OCI-LY7 (cell line): ENCODE measurements at regions not wholly inside any gene's neighbourhood (a gene's known extent, or its start where the extent isn't known, plus 50 kb on each side); places are given as distances from the start of the nearest gene placed in this dataset.

Source experiments
- BruUV-seq: library from RNA; stranded (reverse); fragments of 400-500 nt; replicated peaks from 2 replicates; lab custom pipeline; 2021; lab: Mats Ljungman, UMichigan
- CTCF ChIA-PET: fragments of 300-600 bp; sonication (Branson Sonifier 250); formaldehyde crosslinking; loops from one replicate; lab custom pipeline; 2022; ENCODE audit warnings: antibody characterized with exemption; ENCODE audit not compliant: unreplicated experiment; lab: Charles Lee
- POLR2A ChIA-PET: fragments of 300-600 bp; sonication (Branson Sonifier 250); formaldehyde crosslinking; loops from one replicate; lab custom pipeline; 2022; ENCODE audit warnings: antibody characterized with exemption; lab: Charles Lee
- DNase-seq: peaks from one replicate; pipeline ENCODE4 v3.0.0-alpha.2; 2015; ENCODE audit warnings: low spot score
- H2AFZ ChIP-seq: fragments of 200-600 bp; sonication (generic), shearing (Covaris generic); 2 replicates; pipeline ENCODE4 v1.6.1; 2014; ENCODE audit warnings: mild to moderate bottlenecking, antibody characterized with exemption, low read length, moderate library complexity
- H3K27ac ChIP-seq: fragments of 200-600 bp; sonication (generic); 2 replicates; pipeline ENCODE4 v1.5.1; 2014; ENCODE audit warnings: mixed run types, low read depth, mild to moderate bottlenecking, moderate library complexity, low read length, inconsistent platforms; ENCODE audit not compliant: poor library complexity, severe bottlenecking
- H3K36me3 ChIP-seq: fragments of 200-600 bp; sonication (generic); 2 replicates; pipeline ENCODE4 v1.6.1; 2014; ENCODE audit warnings: mild to moderate bottlenecking, antibody characterized with exemption, low read length, moderate library complexity, mixed read lengths; ENCODE audit not compliant: insufficient read depth
- H3K4me1 ChIP-seq: fragments of 200-600 bp; sonication (generic); 2 replicates; pipeline ENCODE4 v1.5.1; 2014; ENCODE audit warnings: mild to moderate bottlenecking, low read length; ENCODE audit not compliant: insufficient read depth, poor library complexity, severe bottlenecking
- H3K4me2 ChIP-seq: fragments of 200-600 bp; sonication (generic); 2 replicates; pipeline ENCODE4 v1.6.1; 2014; ENCODE audit warnings: mild to moderate bottlenecking, low read length
- H3K4me3 ChIP-seq: fragments of 200-600 bp; sonication (generic); 2 replicates; pipeline ENCODE4 v1.5.1; 2014; ENCODE audit warnings: mild to moderate bottlenecking, low read depth, low read length; ENCODE audit not compliant: poor library complexity, severe bottlenecking
- H3K79me2 ChIP-seq: fragments of 200-600 bp; sonication (generic); 2 replicates; pipeline ENCODE4 v1.6.1; 2016; ENCODE audit warnings: low read depth, mild to moderate bottlenecking, low read length, moderate library complexity, mixed read lengths; ENCODE audit not compliant: insufficient read depth
- H3K9me2 ChIP-seq: fragments of 200-600 bp; sonication (generic); 2 replicates; pipeline ENCODE4 v1.6.1; 2016; ENCODE audit warnings: mild to moderate bottlenecking, low read length, mixed read lengths; ENCODE audit not compliant: insufficient read depth
- H3K9me3 ChIP-seq: fragments of 200-600 bp; sonication (generic); 2 replicates; pipeline ENCODE4 v1.6.1; 2014; ENCODE audit warnings: mild to moderate bottlenecking, mixed run types, low read length, mixed read lengths
- H4K20me1 ChIP-seq: fragments of 200-600 bp; sonication (generic); 2 replicates; pipeline ENCODE4 v1.6.1; 2014; ENCODE audit warnings: mild to moderate bottlenecking, antibody characterized with exemption, low read length, moderate library complexity, mixed read lengths; ENCODE audit not compliant: insufficient read depth
- EZH2phosphoT487 ChIP-seq: fragments of 200-600 bp; sonication (generic); IDR thresholded peaks from 2 replicates; pipeline ENCODE4 v1.6.1; 2018; ENCODE audit warnings: low read depth, borderline replicate concordance, mild to moderate bottlenecking, mixed run types, antibody characterized with exemption, low read length, moderate library complexity, mixed read lengths
- intact Hi-C: fragments of 100-400 bp; cut with micrococcal nuclease; formaldehyde crosslinking; loops from one replicate; pipeline ENCODE4 v1.10.0; 2022; ENCODE audit not compliant: unreplicated experiment
- TF ChIP-seq, protein P1 (sequence below): fragments of 200-600 bp; sonication (generic); conservative IDR thresholded peaks from 2 replicates; pipeline ENCODE4 v1.5.1; 2014; ENCODE audit warnings: mild to moderate bottlenecking, antibody characterized with exemption, low read length, moderate library complexity, mixed read lengths

DNA sequence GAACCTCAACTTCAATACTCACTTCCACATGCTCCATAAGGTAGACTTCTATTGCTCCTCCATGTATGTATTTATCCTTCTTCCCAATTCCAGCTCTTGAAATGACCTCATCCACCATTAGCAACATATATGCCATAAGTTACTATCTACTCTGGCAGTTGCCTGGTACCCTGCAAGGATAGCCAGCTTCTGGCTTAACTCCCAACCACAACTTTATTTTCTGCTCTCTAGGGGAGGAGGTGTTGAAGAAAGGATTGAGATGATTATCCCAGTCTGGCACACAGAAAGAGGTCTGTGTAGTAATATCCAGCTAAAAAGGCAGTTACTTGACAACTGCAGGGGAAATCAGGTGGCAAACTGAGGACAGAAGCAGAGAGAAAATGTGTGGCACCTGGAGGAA is 71.5 kb upstream of the MDM1 start:
- intact Hi-C loops: no loop called here
- BruUV-seq: no TSS peak
- POLR2A ChIA-PET: interaction anchor here (0.5 to 1.4 kb wide), 2 partner anchors 9 to 1999 kb away, joined by 3 to 4 read pairs; no protein-coding TSS in a partner anchor

DNA sequence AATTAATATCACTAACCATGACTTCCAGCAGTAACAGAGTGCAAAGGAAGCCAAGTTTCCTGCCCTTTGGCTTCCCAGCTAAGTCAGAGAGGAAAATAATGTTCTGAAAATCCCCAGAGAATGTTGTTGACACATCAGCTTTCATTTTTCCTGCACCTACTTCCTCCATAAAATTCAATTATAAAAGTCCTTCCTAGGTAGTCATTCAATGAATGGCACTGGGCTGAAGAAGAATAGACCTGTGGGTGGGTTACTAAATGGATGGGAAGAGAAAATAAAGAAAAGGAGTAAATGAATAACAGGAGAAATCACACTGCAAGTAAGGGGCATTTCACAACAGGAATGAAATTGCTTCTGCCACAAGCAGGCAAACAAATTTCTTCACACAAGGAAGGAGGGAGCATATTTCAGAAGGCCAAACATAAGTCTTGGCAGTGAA is 73.2 kb upstream of the MDM1 start:
- CTCF ChIA-PET: no interaction called here
- Histone ChIP-seq H3K9me2 (no peaks in the 10 kb centered on the region), H3K4me2 (no peak overlapping the region), H4K20me1 (no peaks in the 10 kb centered on the region), H3K36me3 (no peaks in the 10 kb centered on the region), H3K27ac (no peak overlapping the region), H3K79me2 (no peaks in the 10 kb centered on the region), H3K9me3 (no peaks in the 10 kb centered on the region), H3K4me3 (no peak overlapping the region), H2AFZ (no peak overlapping the region), H3K4me1 (no peaks in the 10 kb centered on the region)
- intact Hi-C loops: no loop called here
- POLR2A ChIA-PET: no interaction called here
- TF ChIP-seq, protein P1, sequence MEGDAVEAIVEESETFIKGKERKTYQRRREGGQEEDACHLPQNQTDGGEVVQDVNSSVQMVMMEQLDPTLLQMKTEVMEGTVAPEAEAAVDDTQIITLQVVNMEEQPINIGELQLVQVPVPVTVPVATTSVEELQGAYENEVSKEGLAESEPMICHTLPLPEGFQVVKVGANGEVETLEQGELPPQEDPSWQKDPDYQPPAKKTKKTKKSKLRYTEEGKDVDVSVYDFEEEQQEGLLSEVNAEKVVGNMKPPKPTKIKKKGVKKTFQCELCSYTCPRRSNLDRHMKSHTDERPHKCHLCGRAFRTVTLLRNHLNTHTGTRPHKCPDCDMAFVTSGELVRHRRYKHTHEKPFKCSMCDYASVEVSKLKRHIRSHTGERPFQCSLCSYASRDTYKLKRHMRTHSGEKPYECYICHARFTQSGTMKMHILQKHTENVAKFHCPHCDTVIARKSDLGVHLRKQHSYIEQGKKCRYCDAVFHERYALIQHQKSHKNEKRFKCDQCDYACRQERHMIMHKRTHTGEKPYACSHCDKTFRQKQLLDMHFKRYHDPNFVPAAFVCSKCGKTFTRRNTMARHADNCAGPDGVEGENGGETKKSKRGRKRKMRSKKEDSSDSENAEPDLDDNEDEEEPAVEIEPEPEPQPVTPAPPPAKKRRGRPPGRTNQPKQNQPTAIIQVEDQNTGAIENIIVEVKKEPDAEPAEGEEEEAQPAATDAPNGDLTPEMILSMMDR: no peak
- TF ChIP-seq EZH2phosphoT487: no peak
- no TSS peak for BruUV-seq
- no peak for DNase-seq

More for the DNA sequence above, 71.5 kb upstream of the MDM1 start:
- Histone ChIP-seq H4K20me1 (no peaks in the 10 kb centered on the region), H3K4me1 (no peaks in the 10 kb centered on the region), H3K9me3 (no peaks in the 10 kb centered on the region), H3K27ac (no peak overlapping the region), H3K36me3 (no peaks in the 10 kb centered on the region), H3K4me3 (no peak overlapping the region), H3K4me2 (no peak overlapping the region), H3K9me2 (no peaks in the 10 kb centered on the region), H3K79me2 (no peaks in the 10 kb centered on the region), H2AFZ (no peak overlapping the region)
- no peak for DNase-seq
- CTCF ChIA-PET: no interaction called here
- TF ChIP-seq, protein P1: no peak
- no peak for TF ChIP-seq EZH2phosphoT487

DNA sequence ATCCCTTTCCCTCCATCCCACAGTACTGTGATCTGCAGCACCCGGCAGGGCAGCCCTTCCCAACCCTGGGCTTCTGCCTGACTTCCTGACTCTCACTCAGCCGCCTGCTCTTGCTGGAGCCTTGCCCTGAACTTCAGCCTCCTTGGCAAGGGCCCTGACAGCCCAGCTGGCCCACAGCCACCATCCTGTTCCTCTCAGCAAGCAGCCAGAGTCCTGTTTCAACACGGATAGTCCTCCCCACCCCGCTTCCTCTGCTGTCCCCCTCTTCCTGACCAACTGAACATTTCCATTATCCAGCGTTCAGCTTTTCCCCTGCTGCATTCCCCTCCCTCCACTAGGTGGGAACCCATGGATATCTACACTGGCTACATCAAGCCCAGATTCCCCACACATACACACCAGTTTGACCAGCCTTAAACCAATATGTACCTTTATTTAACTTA is 74.0 kb upstream of the MDM1 start:
- TF ChIP-seq, protein P1: no peak
- TF ChIP-seq EZH2phosphoT487: no peak
- POLR2A ChIA-PET: no interaction called here
- H2AFZ ChIP-seq: no peak overlapping the region
- intact Hi-C loops: no loop called here
- H3K79me2 ChIP-seq: no peaks in the 10 kb centered on the region
- no peaks in the 10 kb centered on the region for H3K4me1 ChIP-seq
- no TSS peak for BruUV-seq
- no peak overlapping the region for H3K4me2 ChIP-seq
- no peak overlapping the region for H3K27ac ChIP-seq
- H3K4me3 ChIP-seq: no peak overlapping the region
- H3K9me2 ChIP-seq: no peaks in the 10 kb centered on the region
- no peaks in the 10 kb centered on the region for H3K36me3 ChIP-seq
- no peak for DNase-seq
- CTCF ChIA-PET: no interaction called here
- H4K20me1 ChIP-seq: no peaks in the 10 kb centered on the region
- no peaks in the 10 kb centered on the region for H3K9me3 ChIP-seq
